K562 (cell line): ENCODE measurements at regions not wholly inside any gene's neighbourhood (a gene's known extent, or its start where the extent isn't known, plus 50 kb on each side); places are given as distances from the start of the nearest gene placed in this dataset.

ENCODE experiments used
- ATAC-seq: fragments of 200-7000 bp; cut with Tn5 transposase; 3 replicates; pipeline ENCODE4 v1.9.1; 2020; ENCODE audit warnings: moderate library complexity
- BruUV-seq: library from RNA; stranded (reverse); fragments of 400-500 nt; replicated peaks from 2 replicates; lab custom pipeline; 2021; lab: Mats Ljungman, UMichigan
- CTCF ChIA-PET: fragments of 300-600 bp; formaldehyde crosslinking; extraction: SDS; loops from one replicate; lab custom pipeline; 2021; ENCODE audit warnings: low intra/inter-chr PET ratio; lab: Yijun Ruan, JAX
- POLR2A ChIA-PET: fragments of 300-600, 350-650 bp; sonication (Branson Sonifier 250); formaldehyde crosslinking; extraction: SDS; loops from one replicate; lab custom pipeline; 2021; ENCODE audit warnings: antibody characterized with exemption, inconsistent platforms; lab: Yijun Ruan, JAX
- DNase-seq, 4 experiments: peaks; one replicate each; pipeline versions ENCODE4 v3.0.0 to v3.0.0-alpha.2; 2011 to 2018; ENCODE audit warnings: low spot score in 3 of 4, mixed read lengths in 3 of 4; ENCODE audit errors: extremely low read depth in 1 of 4
- FAIRE-seq: peaks from 2 replicates; lab custom pipeline; 2011; peaks lifted over from hg19 to GRCh38; lab: Jason Lieb, UNC
- H2AFZ ChIP-seq: 2 replicates; pipeline ENCODE4 v1.6.0; 2011; ENCODE audit warnings: low read depth, low read length, control low read depth, inconsistent platforms
- H3K27ac ChIP-seq: fragments of 200-600 bp; 3 replicates; pipeline ENCODE4 v1.8.0; 2011; ENCODE audit warnings: low read depth, mild to moderate bottlenecking, control low read depth, inconsistent platforms, low read length, moderate library complexity, mixed read lengths; ENCODE audit errors: extremely low read depth
- H3K27me3 ChIP-seq, 2 experiments: fragments of 300-600 bp in 1 of 2; 2 replicates in 1 of 2; 3 replicates in 1 of 2; pipeline versions ENCODE4 v1.6.0 to v1.8.0; 2011; ENCODE audit warnings: inconsistent platforms in 2 of 2, low read length in 2 of 2, mild to moderate bottlenecking in 1 of 2, mixed read lengths in 1 of 2, moderate library complexity in 1 of 2; ENCODE audit not compliant: control insufficient read depth in 2 of 2, insufficient read depth in 2 of 2
- H3K36me3 ChIP-seq: fragments of 300-600 bp; 3 replicates; pipeline ENCODE4 v1.8.0; 2011; ENCODE audit warnings: mild to moderate bottlenecking, low read length, inconsistent platforms; ENCODE audit not compliant: control insufficient read depth, insufficient read depth
- H3K4me1 ChIP-seq, 2 experiments: fragments of 200-600 bp in 1 of 2; replicated peaks in 1 of 2; 2 replicates in 1 of 2; 3 replicates in 1 of 2; pipeline versions ENCODE4 v1.5.1 to v1.8.0; 2011; ENCODE audit warnings: inconsistent platforms in 2 of 2, low read length in 2 of 2, mild to moderate bottlenecking in 1 of 2, mixed read lengths in 1 of 2, moderate library complexity in 1 of 2; ENCODE audit not compliant: control insufficient read depth in 2 of 2, insufficient read depth in 2 of 2
- H3K4me2 ChIP-seq: 2 replicates; pipeline ENCODE4 v1.6.1; 2011; ENCODE audit warnings: low read length, control low read depth, inconsistent platforms, mixed read lengths; ENCODE audit not compliant: insufficient read depth
- H3K4me3 ChIP-seq: fragments of 200-600 bp; sonication (generic), shearing (Covaris generic); 2 replicates; pipeline ENCODE4 v1.5.1; 2016; ENCODE audit warnings: control low read depth, inconsistent platforms
- H3K79me2 ChIP-seq: fragments of 200-600 bp; 3 replicates; pipeline ENCODE4 v1.8.0; 2011; ENCODE audit warnings: low read length, inconsistent platforms; ENCODE audit not compliant: control insufficient read depth, insufficient read depth
- H3K9ac ChIP-seq, 2 experiments: 2 replicates each; pipeline versions ENCODE4 v1.6.0 to v1.6.1; 2011; ENCODE audit warnings: low read depth in 2 of 2, low read length in 2 of 2, control low read depth in 1 of 2, inconsistent platforms in 1 of 2, mild to moderate bottlenecking in 1 of 2, mixed read lengths in 1 of 2; ENCODE audit not compliant: insufficient read depth in 1 of 2
- H3K9me1 ChIP-seq: one replicate; pipeline ENCODE4 v1.6.0; 2011; ENCODE audit warnings: inconsistent platforms, mild to moderate bottlenecking, low read length, moderate library complexity; ENCODE audit not compliant: control insufficient read depth, insufficient read depth
- H3K9me3 ChIP-seq: replicated peaks from 2 replicates; pipeline ENCODE4 v1.5.1; 2011; ENCODE audit warnings: low read depth, low read length, inconsistent platforms; ENCODE audit not compliant: control insufficient read depth, insufficient read depth
- H4K20me1 ChIP-seq: replicated peaks from 2 replicates; pipeline ENCODE4 v1.6.1; 2011; ENCODE audit warnings: low read length, inconsistent platforms, mixed read lengths; ENCODE audit not compliant: control insufficient read depth, insufficient read depth
- CBX8 ChIP-seq: fragments of 200-600 bp; sonication (generic); IDR thresholded peaks from 2 replicates; pipeline ENCODE4 v1.6.1; 2012; ENCODE audit warnings: borderline replicate concordance, mixed run types, low read depth, mild to moderate bottlenecking, moderate library complexity, mixed read lengths, low read length, control low read depth, inconsistent platforms; ENCODE audit not compliant: poor library complexity, severe bottlenecking; ENCODE audit errors: extremely low read depth
- GABPB2 ChIP-seq: fragments of 250-450 bp; sonication (Bioruptor Pico); conservative IDR thresholded peaks from 2 replicates; pipeline ENCODE4 v1.5.1; 2021; ENCODE audit warnings: mild to moderate bottlenecking
- KLF1 ChIP-seq: fragments of 450-650 bp; IDR thresholded peaks from 2 replicates; pipeline ENCODE4 v1.6.1; 2016; ENCODE audit warnings: missing genetic modification characterization, missing compliant biosample characterization
- L3MBTL2 ChIP-seq: fragments of 450-650 bp; IDR thresholded peaks from 2 replicates; pipeline ENCODE4 v1.6.1; 2016; ENCODE audit warnings: mild to moderate bottlenecking, moderate library complexity
- SIX5 ChIP-seq, 2 experiments: IDR thresholded peaks; 2 replicates each; pipeline ENCODE4 v1.6.1; 2011; ENCODE audit warnings: low read length in 2 of 2, borderline replicate concordance in 1 of 2, low read depth in 1 of 2, mild to moderate bottlenecking in 1 of 2, moderate library complexity in 1 of 2; ENCODE audit not compliant: insufficient read depth in 1 of 2
- ZNF165 ChIP-seq: fragments of 250-450 bp; sonication (Bioruptor Pico); IDR thresholded peaks from 2 replicates; pipeline ENCODE4 v1.4.0; 2020; ENCODE audit warnings: borderline replicate concordance
- ZNF41 ChIP-seq: fragments of 250-450 bp; sonication (Bioruptor Pico); conservative IDR thresholded peaks from 2 replicates; pipeline ENCODE4 v1.4.0; 2020; ENCODE audit warnings: mild to moderate bottlenecking
- ZNF436 ChIP-seq: fragments of 250-450, 450-650 bp; sonication (Bioruptor Pico); formaldehyde crosslinking; IDR thresholded peaks from 2 replicates; pipeline ENCODE4 v1.7.0; 2020; ENCODE audit warnings: mild to moderate bottlenecking
- ZNF778 ChIP-seq: fragments of 450-650 bp; formaldehyde crosslinking; IDR thresholded peaks from 2 replicates; pipeline ENCODE4 v1.4.0; 2020; ENCODE audit warnings: mild to moderate bottlenecking, moderate library complexity
- ZSCAN29 ChIP-seq: fragments of 450-650 bp; IDR thresholded peaks from 2 replicates; pipeline ENCODE4 v1.6.1; 2017
- WGBS: fragments of 100-300 bp; shearing (Covaris generic); methylation state at CpG from one replicate; pipeline ENCODE4 v1.1.6; 2016; ENCODE audit warnings: low coverage, mixed read lengths; ENCODE audit not compliant: insufficient coverage; ENCODE audit errors: missing lambda C conversion rate; 5-methylcytosine and 5-hydroxymethylcytosine counted together
- in situ Hi-C: fragments of 300-500 bp; cut with MboI; formaldehyde crosslinking; loops from 4 replicates; pipeline ENCODE4 v1.15.0; 2018; ENCODE audit warnings: inconsistent platforms, mixed read lengths
- intact Hi-C: fragments of 100-400 bp; cut with micrococcal nuclease; formaldehyde crosslinking; loops from 2 replicates; pipeline ENCODE4 v1.14.2; 2022
- TF ChIP-seq, protein P1 (sequence below), 2 experiments: fragments of 150-350 bp in 1 of 2; IDR thresholded peaks; 2 replicates each; pipeline ENCODE4 v1.6.1; 2012 to 2016; ENCODE audit warnings: low read depth in 2 of 2, low read length in 2 of 2, mild to moderate bottlenecking in 1 of 2, moderate library complexity in 1 of 2
- TF ChIP-seq, protein P2 (sequence below): fragments of 250-450 bp; sonication (Bioruptor Pico); IDR thresholded peaks from 2 replicates; pipeline ENCODE4 v1.5.0; 2022; ENCODE audit warnings: mild to moderate bottlenecking
- TF ChIP-seq, protein P3 (sequence below), 2 experiments: fragments of 450-650 bp in 1 of 2; IDR thresholded peaks; 2 replicates each; pipeline ENCODE4 v1.6.1; 2011 to 2017; ENCODE audit warnings: low read depth in 2 of 2, antibody characterized with exemption in 1 of 2, borderline replicate concordance in 1 of 2, low read length in 1 of 2, mild to moderate bottlenecking in 1 of 2, mixed read lengths in 1 of 2; ENCODE audit not compliant: control insufficient read depth in 1 of 2

DNA sequence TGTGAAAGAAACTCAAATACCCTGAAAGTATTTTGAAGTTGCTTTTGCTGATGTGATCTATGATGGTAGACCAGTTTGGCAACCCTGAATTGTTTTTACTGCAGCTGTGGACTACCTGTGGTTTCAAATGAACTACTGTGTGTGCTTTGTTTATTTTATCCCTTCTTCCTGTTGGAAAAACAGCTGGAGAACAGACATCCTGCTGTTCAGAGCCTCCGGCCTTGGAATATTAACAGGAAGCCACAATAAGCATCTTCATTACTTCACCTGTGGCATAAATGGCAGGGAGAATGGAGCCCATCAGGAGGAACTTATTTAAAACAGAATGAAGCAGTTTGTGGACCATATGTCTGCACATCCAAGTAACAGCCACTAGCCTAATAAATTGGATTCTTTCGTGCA lies 104.8 kb downstream of the DUSP6 start:
- Histone ChIP-seq H3K4me2 (no peak overlapping the region), H3K79me2 (no peaks in the 10 kb centered on the region), H4K20me1 (no peaks in the 10 kb centered on the region), H3K9me3 (no peaks in the 10 kb centered on the region), H3K27ac (no peak overlapping the region)
- CTCF ChIA-PET: no interaction called here
- in situ Hi-C loops: no loop called here
- intact Hi-C loops: no loop called here
- TF ChIP-seq ZNF165 (CRISPR knock-in tag) (no peak), KLF1 (no peak), L3MBTL2 (no peak), ZSCAN29 (no peak), SIX5 (IDR thresholded peaks at IDR 0.05; ENCODE audit: borderline replicate concordance in 1 of 2, insufficient read depth in 1 of 2, low read depth in 1 of 2, low read length in 2 of 2) (no peak), ZNF778 (CRISPR knock-in tag) (no peak), ZNF436 (no peak), GABPB2 (CRISPR knock-in tag) (no peak), CBX8 (no peak), ZNF41 (CRISPR knock-in tag) (no peak)
- TF ChIP-seq, protein P1, sequence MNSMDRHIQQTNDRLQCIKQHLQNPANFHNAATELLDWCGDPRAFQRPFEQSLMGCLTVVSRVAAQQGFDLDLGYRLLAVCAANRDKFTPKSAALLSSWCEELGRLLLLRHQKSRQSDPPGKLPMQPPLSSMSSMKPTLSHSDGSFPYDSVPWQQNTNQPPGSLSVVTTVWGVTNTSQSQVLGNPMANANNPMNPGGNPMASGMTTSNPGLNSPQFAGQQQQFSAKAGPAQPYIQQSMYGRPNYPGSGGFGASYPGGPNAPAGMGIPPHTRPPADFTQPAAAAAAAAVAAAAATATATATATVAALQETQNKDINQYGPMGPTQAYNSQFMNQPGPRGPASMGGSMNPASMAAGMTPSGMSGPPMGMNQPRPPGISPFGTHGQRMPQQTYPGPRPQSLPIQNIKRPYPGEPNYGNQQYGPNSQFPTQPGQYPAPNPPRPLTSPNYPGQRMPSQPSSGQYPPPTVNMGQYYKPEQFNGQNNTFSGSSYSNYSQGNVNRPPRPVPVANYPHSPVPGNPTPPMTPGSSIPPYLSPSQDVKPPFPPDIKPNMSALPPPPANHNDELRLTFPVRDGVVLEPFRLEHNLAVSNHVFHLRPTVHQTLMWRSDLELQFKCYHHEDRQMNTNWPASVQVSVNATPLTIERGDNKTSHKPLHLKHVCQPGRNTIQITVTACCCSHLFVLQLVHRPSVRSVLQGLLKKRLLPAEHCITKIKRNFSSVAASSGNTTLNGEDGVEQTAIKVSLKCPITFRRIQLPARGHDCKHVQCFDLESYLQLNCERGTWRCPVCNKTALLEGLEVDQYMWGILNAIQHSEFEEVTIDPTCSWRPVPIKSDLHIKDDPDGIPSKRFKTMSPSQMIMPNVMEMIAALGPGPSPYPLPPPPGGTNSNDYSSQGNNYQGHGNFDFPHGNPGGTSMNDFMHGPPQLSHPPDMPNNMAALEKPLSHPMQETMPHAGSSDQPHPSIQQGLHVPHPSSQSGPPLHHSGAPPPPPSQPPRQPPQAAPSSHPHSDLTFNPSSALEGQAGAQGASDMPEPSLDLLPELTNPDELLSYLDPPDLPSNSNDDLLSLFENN (IDR thresholded peaks at IDR 0.05; ENCODE audit: low read depth in 2 of 2, low read length in 2 of 2): no peak
- TF ChIP-seq, protein P2, sequence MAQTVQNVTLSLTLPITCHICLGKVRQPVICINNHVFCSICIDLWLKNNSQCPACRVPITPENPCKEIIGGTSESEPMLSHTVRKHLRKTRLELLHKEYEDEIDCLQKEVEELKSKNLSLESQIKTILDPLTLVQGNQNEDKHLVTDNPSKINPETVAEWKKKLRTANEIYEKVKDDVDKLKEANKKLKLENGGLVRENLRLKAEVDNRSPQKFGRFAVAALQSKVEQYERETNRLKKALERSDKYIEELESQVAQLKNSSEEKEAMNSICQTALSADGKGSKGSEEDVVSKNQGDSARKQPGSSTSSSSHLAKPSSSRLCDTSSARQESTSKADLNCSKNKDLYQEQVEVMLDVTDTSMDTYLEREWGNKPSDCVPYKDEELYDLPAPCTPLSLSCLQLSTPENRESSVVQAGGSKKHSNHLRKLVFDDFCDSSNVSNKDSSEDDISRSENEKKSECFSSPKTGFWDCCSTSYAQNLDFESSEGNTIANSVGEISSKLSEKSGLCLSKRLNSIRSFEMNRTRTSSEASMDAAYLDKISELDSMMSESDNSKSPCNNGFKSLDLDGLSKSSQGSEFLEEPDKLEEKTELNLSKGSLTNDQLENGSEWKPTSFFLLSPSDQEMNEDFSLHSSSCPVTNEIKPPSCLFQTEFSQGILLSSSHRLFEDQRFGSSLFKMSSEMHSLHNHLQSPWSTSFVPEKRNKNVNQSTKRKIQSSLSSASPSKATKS (CRISPR knock-in tag): no peak
- TF ChIP-seq, protein P3, sequence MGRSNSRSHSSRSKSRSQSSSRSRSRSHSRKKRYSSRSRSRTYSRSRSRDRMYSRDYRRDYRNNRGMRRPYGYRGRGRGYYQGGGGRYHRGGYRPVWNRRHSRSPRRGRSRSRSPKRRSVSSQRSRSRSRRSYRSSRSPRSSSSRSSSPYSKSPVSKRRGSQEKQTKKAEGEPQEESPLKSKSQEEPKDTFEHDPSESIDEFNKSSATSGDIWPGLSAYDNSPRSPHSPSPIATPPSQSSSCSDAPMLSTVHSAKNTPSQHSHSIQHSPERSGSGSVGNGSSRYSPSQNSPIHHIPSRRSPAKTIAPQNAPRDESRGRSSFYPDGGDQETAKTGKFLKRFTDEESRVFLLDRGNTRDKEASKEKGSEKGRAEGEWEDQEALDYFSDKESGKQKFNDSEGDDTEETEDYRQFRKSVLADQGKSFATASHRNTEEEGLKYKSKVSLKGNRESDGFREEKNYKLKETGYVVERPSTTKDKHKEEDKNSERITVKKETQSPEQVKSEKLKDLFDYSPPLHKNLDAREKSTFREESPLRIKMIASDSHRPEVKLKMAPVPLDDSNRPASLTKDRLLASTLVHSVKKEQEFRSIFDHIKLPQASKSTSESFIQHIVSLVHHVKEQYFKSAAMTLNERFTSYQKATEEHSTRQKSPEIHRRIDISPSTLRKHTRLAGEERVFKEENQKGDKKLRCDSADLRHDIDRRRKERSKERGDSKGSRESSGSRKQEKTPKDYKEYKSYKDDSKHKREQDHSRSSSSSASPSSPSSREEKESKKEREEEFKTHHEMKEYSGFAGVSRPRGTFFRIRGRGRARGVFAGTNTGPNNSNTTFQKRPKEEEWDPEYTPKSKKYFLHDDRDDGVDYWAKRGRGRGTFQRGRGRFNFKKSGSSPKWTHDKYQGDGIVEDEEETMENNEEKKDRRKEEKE (IDR thresholded peaks at IDR 0.05; ENCODE audit: borderline replicate concordance in 1 of 2, control insufficient read depth in 1 of 2, low read depth in 2 of 2, low read length in 1 of 2): no peak
- TF ChIP-seq, all 486 proteins: peak for 0
- POLR2A ChIA-PET: no interaction called here
- BruUV-seq: no TSS peak
- DNase-seq (no peak), ATAC-seq (no peak), FAIRE-seq (no peak)
- no peak overlapping the region for H3K9ac ChIP-seq
- H3K4me1 ChIP-seq: no peaks in the 10 kb centered on the region; a peak in 1 of 5 replicates
- H3K9me1 ChIP-seq: no peaks in the 10 kb centered on the region
- no peaks in the 10 kb centered on the region for H3K36me3 ChIP-seq
- no peak overlapping the region for H2AFZ ChIP-seq
- H3K27me3 ChIP-seq: no peaks in the 10 kb centered on the region
- 7% methylated on average over 2 of the region's 2 CpGs for WGBS
- H3K4me3 ChIP-seq: no peak overlapping the region
